Lower leg skin (tissue), 3 donors: ENCODE measurements at regions not wholly inside any gene's neighbourhood (a gene's known extent, or its start where the extent isn't known, plus 50 kb on each side); places are given as distances from the start of the nearest gene placed in this dataset.

ENCODE experiments used
- POLR2A ChIP-seq, 2 donors: fragments of 450-650 bp; IDR thresholded peaks; one replicate each; pipeline ENCODE4 v1.6.1; 2016 to 2017; ENCODE audit warnings: antibody characterized with exemption in 2 of 2, mild to moderate bottlenecking in 1 of 2, moderate library complexity in 1 of 2
- TF ChIP-seq, protein P1 (sequence below), 3 donors: fragments of 450-650 bp; IDR thresholded peaks; one replicate each; pipeline ENCODE4 v1.5.1; 2016; ENCODE audit warnings: antibody characterized with exemption in 3 of 3, mild to moderate bottlenecking in 3 of 3, moderate library complexity in 2 of 3

DNA sequence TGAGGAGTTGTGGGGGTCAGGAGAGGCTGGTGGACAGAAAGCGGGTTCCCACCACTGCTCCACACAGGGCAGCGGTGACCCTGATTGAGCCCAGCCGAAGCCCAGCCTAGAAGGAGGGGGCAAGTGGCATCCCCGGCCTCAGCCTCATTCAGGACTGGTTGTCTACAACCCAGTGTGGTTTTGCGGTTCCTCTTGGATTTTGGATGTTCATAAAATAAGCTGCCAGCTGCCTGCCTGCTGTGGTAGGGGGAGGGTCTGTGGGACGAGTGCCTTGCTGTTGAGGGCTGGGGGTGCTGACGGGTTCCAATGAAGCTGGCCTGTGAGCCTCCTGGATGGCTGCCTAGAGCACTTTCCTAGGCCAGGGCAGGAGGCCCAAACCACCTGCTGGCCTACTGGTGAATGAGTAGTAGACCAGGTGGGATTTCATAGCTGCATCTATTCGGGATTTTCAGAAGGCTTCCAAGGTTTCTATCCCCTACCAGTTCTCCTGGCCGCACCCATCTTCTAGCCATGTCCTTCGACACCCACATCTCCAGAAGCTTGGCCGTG is 102.4 kb downstream of the NDFIP1 start:
- TF ChIP-seq, protein P1, sequence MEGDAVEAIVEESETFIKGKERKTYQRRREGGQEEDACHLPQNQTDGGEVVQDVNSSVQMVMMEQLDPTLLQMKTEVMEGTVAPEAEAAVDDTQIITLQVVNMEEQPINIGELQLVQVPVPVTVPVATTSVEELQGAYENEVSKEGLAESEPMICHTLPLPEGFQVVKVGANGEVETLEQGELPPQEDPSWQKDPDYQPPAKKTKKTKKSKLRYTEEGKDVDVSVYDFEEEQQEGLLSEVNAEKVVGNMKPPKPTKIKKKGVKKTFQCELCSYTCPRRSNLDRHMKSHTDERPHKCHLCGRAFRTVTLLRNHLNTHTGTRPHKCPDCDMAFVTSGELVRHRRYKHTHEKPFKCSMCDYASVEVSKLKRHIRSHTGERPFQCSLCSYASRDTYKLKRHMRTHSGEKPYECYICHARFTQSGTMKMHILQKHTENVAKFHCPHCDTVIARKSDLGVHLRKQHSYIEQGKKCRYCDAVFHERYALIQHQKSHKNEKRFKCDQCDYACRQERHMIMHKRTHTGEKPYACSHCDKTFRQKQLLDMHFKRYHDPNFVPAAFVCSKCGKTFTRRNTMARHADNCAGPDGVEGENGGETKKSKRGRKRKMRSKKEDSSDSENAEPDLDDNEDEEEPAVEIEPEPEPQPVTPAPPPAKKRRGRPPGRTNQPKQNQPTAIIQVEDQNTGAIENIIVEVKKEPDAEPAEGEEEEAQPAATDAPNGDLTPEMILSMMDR (IDR thresholded peaks at IDR 0.05) = no peak
- no peak for TF ChIP-seq POLR2A (IDR thresholded peaks at IDR 0.05)
